ENCODE measurements at regions not wholly inside any gene's neighbourhood (a gene's known extent, or its start where the extent isn't known, plus 50 kb on each side); places are given as distances from the start of the nearest gene placed in this dataset.

- Mint-ChIP-seq H3K27me3 (no peaks in the 10 kb centered on the region), H3K27ac (no peak overlapping the region), H3K36me3 (ENCODE audit: insufficient read depth) (no peaks in the 10 kb centered on the region), H3K9me3 (ENCODE audit: low read depth) (peaks cover 4% of the 10 kb centered on the region), H3K4me1 (ENCODE audit: low read depth) (no peaks in the 10 kb centered on the region), H3K4me3 (ENCODE audit: low read depth) (no peak overlapping the region)
- no peak for TF ChIP-seq CTCF (IDR thresholded peaks at IDR 0.05; ENCODE audit: unreplicated experiment)
- DNase-seq (ENCODE audit: low spot score, unreplicated experiment) = no peak
These were observed 149.9 kb upstream of the SMLR1 start for GRCh38 chr6:130677312-130677711.

GRCh38 chr6:130677766-130678165 lies 149.4 kb upstream of the SMLR1 start:
- H3K27me3 Mint-ChIP-seq = no peaks in the 10 kb centered on the region
- TF ChIP-seq CTCF (IDR thresholded peaks at IDR 0.05; ENCODE audit: unreplicated experiment) = no peak

GRCh38 chr6:130679684-130680083 lies 147.5 kb upstream of the SMLR1 start:
- H3K9me3 Mint-ChIP-seq (ENCODE audit: low read depth) = peaks cover 4% of the 10 kb centered on the region
- DNase-seq (ENCODE audit: low spot score, unreplicated experiment) = no peak
- H3K4me1 Mint-ChIP-seq (ENCODE audit: low read depth) = no peaks in the 10 kb centered on the region
- no peak for TF ChIP-seq CTCF (IDR thresholded peaks at IDR 0.05; ENCODE audit: unreplicated experiment)
- no peaks in the 10 kb centered on the region for H3K36me3 Mint-ChIP-seq (ENCODE audit: insufficient read depth)
- no peak overlapping the region for H3K27ac Mint-ChIP-seq
- no peaks in the 10 kb centered on the region for H3K27me3 Mint-ChIP-seq
- H3K4me3 Mint-ChIP-seq (ENCODE audit: low read depth) = no peak overlapping the region

More at GRCh38 chr6:130677766-130678165, 149.4 kb upstream of the SMLR1 start:
- Mint-ChIP-seq H3K4me3 (ENCODE audit: low read depth) (no peak overlapping the region), H3K27ac (no peak overlapping the region), H3K4me1 (ENCODE audit: low read depth) (no peaks in the 10 kb centered on the region), H3K9me3 (ENCODE audit: low read depth) (peaks cover 4% of the 10 kb centered on the region), H3K36me3 (ENCODE audit: insufficient read depth) (no peaks in the 10 kb centered on the region)
- DNase-seq (ENCODE audit: low spot score, unreplicated experiment) = no peak

- no peak for TF ChIP-seq CTCF (IDR thresholded peaks at IDR 0.05; ENCODE audit: unreplicated experiment)
- no peak for DNase-seq (ENCODE audit: low spot score, unreplicated experiment)
- H3K27ac Mint-ChIP-seq = no peak overlapping the region
- H3K27me3 Mint-ChIP-seq = no peaks in the 10 kb centered on the region
- no peaks in the 10 kb centered on the region for H3K4me1 Mint-ChIP-seq (ENCODE audit: low read depth)
- H3K4me3 Mint-ChIP-seq (ENCODE audit: low read depth) = no peak overlapping the region
- H3K9me3 Mint-ChIP-seq (ENCODE audit: low read depth) = peaks cover 4% of the 10 kb centered on the region
- H3K36me3 Mint-ChIP-seq (ENCODE audit: insufficient read depth) = no peaks in the 10 kb centered on the region
These were observed 147.1 kb upstream of the SMLR1 start for GRCh38 chr6:130680116-130680515.

- no peak for DNase-seq (ENCODE audit: low spot score, unreplicated experiment)
- TF ChIP-seq CTCF (IDR thresholded peaks at IDR 0.05; ENCODE audit: unreplicated experiment) = no peak
- peaks cover 4% of the 10 kb centered on the region for H3K9me3 Mint-ChIP-seq (ENCODE audit: low read depth)
- H3K27me3 Mint-ChIP-seq = no peaks in the 10 kb centered on the region
- H3K4me3 Mint-ChIP-seq (ENCODE audit: low read depth) = no peak overlapping the region
- no peaks in the 10 kb centered on the region for H3K36me3 Mint-ChIP-seq (ENCODE audit: insufficient read depth)
- no peaks in the 10 kb centered on the region for H3K4me1 Mint-ChIP-seq (ENCODE audit: low read depth)
- H3K27ac Mint-ChIP-seq = no peak overlapping the region
These were observed 146.2 kb upstream of the SMLR1 start for GRCh38 chr6:130681028-130681427.
